WTC11 (cell line): ENCODE measurements at regions not wholly inside any gene's neighbourhood (a gene's known extent, or its start where the extent isn't known, plus 50 kb on each side); places are given as distances from the start of the nearest gene placed in this dataset.

Experiments
- ATAC-seq: fragments of 200-7000 bp; cut with Tn5 transposase; 2 replicates; pipeline ENCODE4 v1.10.0; 2021; ENCODE audit warnings: mild to moderate bottlenecking, moderate library complexity
- CTCF ChIA-PET: fragments of 300-600 bp; sonication (Branson Sonifier 250); formaldehyde crosslinking; loops from one replicate; lab custom pipeline; 2021; ENCODE audit warnings: antibody characterized with exemption; lab: Charles Lee
- POLR2A ChIA-PET: fragments of 350-600 bp; sonication (Branson Sonifier 250); formaldehyde crosslinking; loops from one replicate; lab custom pipeline; 2021; ENCODE audit warnings: antibody characterized with exemption; lab: Charles Lee
- DNase-seq: peaks from one replicate; pipeline ENCODE4 v3.0.0; 2021; ENCODE audit warnings: low spot score
- H3K27ac Mint-ChIP-seq: 2 replicates; pipeline ENCODE4 v1.8.0; 2021; ENCODE audit warnings: mixed read lengths
- H3K27me3 Mint-ChIP-seq: 2 replicates; pipeline ENCODE4 v1.8.0; 2021; ENCODE audit warnings: low read depth, mild to moderate bottlenecking, moderate library complexity, mixed read lengths
- H3K36me3 Mint-ChIP-seq: 2 replicates; pipeline ENCODE4 v1.8.0; 2021; ENCODE audit warnings: mixed read lengths
- H3K4me1 Mint-ChIP-seq: 2 replicates; pipeline ENCODE4 v1.8.0; 2022; ENCODE audit warnings: mixed read lengths
- H3K4me3 Mint-ChIP-seq: 2 replicates; pipeline ENCODE4 v1.8.0; 2021; ENCODE audit warnings: mild to moderate bottlenecking, moderate library complexity, mixed read lengths
- H3K9me3 Mint-ChIP-seq: 2 replicates; pipeline ENCODE4 v1.8.0; 2021; ENCODE audit warnings: mixed read lengths
- CBFB ChIP-seq: sonication (generic); formaldehyde crosslinking; IDR thresholded peaks from 2 replicates; pipeline ENCODE4 v1.8.1; 2022; ENCODE audit warnings: mild to moderate bottlenecking, low read depth, missing genetic modification reagents
- ELF4 ChIP-seq: sonication (generic); formaldehyde crosslinking; IDR thresholded peaks from 2 replicates; pipeline ENCODE4 v1.8.1; 2022; ENCODE audit warnings: low read depth, mild to moderate bottlenecking, moderate library complexity, missing genetic modification reagents
- ETV6 ChIP-seq: sonication (generic); formaldehyde crosslinking; IDR thresholded peaks from 2 replicates; pipeline ENCODE4 v1.8.1; 2022; ENCODE audit warnings: mild to moderate bottlenecking, missing genetic modification reagents
- FOXP1 ChIP-seq: sonication (generic); formaldehyde crosslinking; IDR thresholded peaks from 2 replicates; pipeline ENCODE4 v1.8.0; 2022; ENCODE audit warnings: missing genetic modification reagents, mild to moderate bottlenecking, moderate library complexity, borderline replicate concordance
- GRHL2 ChIP-seq: fragments of 250-450 bp; sonication (Bioruptor Pico); IDR thresholded peaks from 2 replicates; pipeline ENCODE4 v1.8.0; 2022; ENCODE audit warnings: mild to moderate bottlenecking, moderate library complexity; ENCODE audit not compliant: insufficient replicate concordance, severe bottlenecking
- NR2C2 ChIP-seq: sonication (generic); formaldehyde crosslinking; IDR thresholded peaks from 2 replicates; pipeline ENCODE4 v1.8.0; 2022; ENCODE audit warnings: mild to moderate bottlenecking, missing genetic modification reagents
- SP1 ChIP-seq: sonication (generic); formaldehyde crosslinking; conservative IDR thresholded peaks from 2 replicates; pipeline ENCODE4 v1.8.1; 2022; ENCODE audit warnings: missing genetic modification reagents
- TCF7 ChIP-seq: sonication (generic); formaldehyde crosslinking; IDR thresholded peaks from 2 replicates; pipeline ENCODE4 v1.8.0; 2022; ENCODE audit warnings: mild to moderate bottlenecking, low read depth, missing genetic modification reagents, moderate library complexity
- ZNF671 ChIP-seq: fragments of 250-450 bp; sonication (Bioruptor Pico); IDR thresholded peaks from 2 replicates; pipeline ENCODE4 v1.8.0; 2021; ENCODE audit warnings: mild to moderate bottlenecking
- TF ChIP-seq, protein P1 (sequence below): sonication (generic); formaldehyde crosslinking; IDR thresholded peaks from 2 replicates; pipeline ENCODE4 v1.8.1; 2022; ENCODE audit warnings: low read depth, missing genetic modification reagents, borderline replicate concordance
- TF ChIP-seq, protein P2 (sequence below): sonication (generic); formaldehyde crosslinking; IDR thresholded peaks from 2 replicates; pipeline ENCODE4 v1.8.1; 2023; ENCODE audit warnings: mild to moderate bottlenecking, missing genetic modification reagents, borderline replicate concordance
- TF ChIP-seq, protein P3 (sequence below): sonication (generic); formaldehyde crosslinking; IDR thresholded peaks from 2 replicates; pipeline ENCODE4 v1.8.1; 2022; ENCODE audit warnings: missing genetic modification reagents, borderline replicate concordance
- TF ChIP-seq, protein P4 (sequence below): sonication (generic); formaldehyde crosslinking; IDR thresholded peaks from 2 replicates; pipeline ENCODE4 v1.8.0; 2023; ENCODE audit warnings: missing genetic modification reagents, mild to moderate bottlenecking, borderline replicate concordance

- DNase-seq: no peak
- ChIA-PET CTCF (no interaction called here), POLR2A (no interaction called here)
- Mint-ChIP-seq H3K27ac (no peak overlapping the region), H3K4me3 (no peak overlapping the region), H3K9me3 (peaks cover 88% of the 10 kb centered on the region), H3K36me3 (peaks cover 68% of the 10 kb centered on the region), H3K4me1 (no peaks in the 10 kb centered on the region), H3K27me3 (peaks cover 4% of the 10 kb centered on the region)
- TF ChIP-seq ZNF671 (CRISPR knock-in tag) (no peak), GRHL2 (CRISPR knock-in tag) (no peak), ELF4 (CRISPR knock-in tag) (no peak), SP1 (CRISPR knock-in tag) (no peak), ETV6 (CRISPR knock-in tag) (no peak), TCF7 (CRISPR knock-in tag) (no peak), CBFB (no peak), FOXP1 (no peak)
- TF ChIP-seq, protein P1, sequence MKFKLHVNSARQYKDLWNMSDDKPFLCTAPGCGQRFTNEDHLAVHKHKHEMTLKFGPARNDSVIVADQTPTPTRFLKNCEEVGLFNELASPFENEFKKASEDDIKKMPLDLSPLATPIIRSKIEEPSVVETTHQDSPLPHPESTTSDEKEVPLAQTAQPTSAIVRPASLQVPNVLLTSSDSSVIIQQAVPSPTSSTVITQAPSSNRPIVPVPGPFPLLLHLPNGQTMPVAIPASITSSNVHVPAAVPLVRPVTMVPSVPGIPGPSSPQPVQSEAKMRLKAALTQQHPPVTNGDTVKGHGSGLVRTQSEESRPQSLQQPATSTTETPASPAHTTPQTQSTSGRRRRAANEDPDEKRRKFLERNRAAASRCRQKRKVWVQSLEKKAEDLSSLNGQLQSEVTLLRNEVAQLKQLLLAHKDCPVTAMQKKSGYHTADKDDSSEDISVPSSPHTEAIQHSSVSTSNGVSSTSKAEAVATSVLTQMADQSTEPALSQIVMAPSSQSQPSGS: no peak
- TF ChIP-seq, protein P2, sequence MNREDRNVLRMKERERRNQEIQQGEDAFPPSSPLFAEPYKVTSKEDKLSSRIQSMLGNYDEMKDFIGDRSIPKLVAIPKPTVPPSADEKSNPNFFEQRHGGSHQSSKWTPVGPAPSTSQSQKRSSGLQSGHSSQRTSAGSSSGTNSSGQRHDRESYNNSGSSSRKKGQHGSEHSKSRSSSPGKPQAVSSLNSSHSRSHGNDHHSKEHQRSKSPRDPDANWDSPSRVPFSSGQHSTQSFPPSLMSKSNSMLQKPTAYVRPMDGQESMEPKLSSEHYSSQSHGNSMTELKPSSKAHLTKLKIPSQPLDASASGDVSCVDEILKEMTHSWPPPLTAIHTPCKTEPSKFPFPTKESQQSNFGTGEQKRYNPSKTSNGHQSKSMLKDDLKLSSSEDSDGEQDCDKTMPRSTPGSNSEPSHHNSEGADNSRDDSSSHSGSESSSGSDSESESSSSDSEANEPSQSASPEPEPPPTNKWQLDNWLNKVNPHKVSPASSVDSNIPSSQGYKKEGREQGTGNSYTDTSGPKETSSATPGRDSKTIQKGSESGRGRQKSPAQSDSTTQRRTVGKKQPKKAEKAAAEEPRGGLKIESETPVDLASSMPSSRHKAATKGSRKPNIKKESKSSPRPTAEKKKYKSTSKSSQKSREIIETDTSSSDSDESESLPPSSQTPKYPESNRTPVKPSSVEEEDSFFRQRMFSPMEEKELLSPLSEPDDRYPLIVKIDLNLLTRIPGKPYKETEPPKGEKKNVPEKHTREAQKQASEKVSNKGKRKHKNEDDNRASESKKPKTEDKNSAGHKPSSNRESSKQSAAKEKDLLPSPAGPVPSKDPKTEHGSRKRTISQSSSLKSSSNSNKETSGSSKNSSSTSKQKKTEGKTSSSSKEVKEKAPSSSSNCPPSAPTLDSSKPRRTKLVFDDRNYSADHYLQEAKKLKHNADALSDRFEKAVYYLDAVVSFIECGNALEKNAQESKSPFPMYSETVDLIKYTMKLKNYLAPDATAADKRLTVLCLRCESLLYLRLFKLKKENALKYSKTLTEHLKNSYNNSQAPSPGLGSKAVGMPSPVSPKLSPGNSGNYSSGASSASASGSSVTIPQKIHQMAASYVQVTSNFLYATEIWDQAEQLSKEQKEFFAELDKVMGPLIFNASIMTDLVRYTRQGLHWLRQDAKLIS: no peak
- TF ChIP-seq, protein P3, sequence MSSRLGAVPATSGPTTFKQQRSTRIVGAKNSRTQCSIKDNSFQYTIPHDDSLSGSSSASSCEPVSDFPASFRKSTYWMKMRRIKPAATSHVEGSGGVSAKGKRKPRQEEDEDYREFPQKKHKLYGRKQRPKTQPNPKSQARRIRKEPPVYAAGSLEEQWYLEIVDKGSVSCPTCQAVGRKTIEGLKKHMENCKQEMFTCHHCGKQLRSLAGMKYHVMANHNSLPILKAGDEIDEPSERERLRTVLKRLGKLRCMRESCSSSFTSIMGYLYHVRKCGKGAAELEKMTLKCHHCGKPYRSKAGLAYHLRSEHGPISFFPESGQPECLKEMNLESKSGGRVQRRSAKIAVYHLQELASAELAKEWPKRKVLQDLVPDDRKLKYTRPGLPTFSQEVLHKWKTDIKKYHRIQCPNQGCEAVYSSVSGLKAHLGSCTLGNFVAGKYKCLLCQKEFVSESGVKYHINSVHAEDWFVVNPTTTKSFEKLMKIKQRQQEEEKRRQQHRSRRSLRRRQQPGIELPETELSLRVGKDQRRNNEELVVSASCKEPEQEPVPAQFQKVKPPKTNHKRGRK (CRISPR knock-in tag): no peak
- TF ChIP-seq, protein P4, sequence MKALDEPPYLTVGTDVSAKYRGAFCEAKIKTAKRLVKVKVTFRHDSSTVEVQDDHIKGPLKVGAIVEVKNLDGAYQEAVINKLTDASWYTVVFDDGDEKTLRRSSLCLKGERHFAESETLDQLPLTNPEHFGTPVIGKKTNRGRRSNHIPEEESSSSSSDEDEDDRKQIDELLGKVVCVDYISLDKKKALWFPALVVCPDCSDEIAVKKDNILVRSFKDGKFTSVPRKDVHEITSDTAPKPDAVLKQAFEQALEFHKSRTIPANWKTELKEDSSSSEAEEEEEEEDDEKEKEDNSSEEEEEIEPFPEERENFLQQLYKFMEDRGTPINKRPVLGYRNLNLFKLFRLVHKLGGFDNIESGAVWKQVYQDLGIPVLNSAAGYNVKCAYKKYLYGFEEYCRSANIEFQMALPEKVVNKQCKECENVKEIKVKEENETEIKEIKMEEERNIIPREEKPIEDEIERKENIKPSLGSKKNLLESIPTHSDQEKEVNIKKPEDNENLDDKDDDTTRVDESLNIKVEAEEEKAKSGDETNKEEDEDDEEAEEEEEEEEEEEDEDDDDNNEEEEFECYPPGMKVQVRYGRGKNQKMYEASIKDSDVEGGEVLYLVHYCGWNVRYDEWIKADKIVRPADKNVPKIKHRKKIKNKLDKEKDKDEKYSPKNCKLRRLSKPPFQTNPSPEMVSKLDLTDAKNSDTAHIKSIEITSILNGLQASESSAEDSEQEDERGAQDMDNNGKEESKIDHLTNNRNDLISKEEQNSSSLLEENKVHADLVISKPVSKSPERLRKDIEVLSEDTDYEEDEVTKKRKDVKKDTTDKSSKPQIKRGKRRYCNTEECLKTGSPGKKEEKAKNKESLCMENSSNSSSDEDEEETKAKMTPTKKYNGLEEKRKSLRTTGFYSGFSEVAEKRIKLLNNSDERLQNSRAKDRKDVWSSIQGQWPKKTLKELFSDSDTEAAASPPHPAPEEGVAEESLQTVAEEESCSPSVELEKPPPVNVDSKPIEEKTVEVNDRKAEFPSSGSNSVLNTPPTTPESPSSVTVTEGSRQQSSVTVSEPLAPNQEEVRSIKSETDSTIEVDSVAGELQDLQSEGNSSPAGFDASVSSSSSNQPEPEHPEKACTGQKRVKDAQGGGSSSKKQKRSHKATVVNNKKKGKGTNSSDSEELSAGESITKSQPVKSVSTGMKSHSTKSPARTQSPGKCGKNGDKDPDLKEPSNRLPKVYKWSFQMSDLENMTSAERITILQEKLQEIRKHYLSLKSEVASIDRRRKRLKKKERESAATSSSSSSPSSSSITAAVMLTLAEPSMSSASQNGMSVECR: no peak
- no peak for ATAC-seq
These were observed 100.5 kb upstream of the SHISA6 start for GRCh38 chr17:11140501-11140900.

DNA sequence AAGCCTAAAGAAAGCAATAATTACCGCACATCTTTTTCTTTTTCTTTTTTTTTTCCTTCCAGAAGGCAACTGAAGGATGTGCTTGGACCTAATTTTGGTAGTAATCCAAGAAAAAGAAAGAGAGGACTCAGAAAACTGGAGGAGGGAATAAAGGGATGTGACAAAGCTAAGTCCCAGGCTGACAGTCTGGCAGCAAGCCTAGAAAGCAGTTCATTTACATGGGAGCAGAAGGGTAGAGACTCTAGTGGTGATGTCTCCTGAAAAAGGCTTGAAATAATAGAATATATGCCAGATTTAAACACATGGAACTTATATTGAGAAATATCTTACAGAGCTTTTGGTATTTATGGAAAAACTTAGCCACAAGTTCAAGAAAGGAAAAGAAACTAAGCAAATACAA is 101.0 kb upstream of the SHISA6 start:
- ATAC-seq (no peak), DNase-seq (no peak)
- Mint-ChIP-seq H3K4me1 (no peaks in the 10 kb centered on the region), H3K36me3 (peaks cover 69% of the 10 kb centered on the region), H3K9me3 (peaks cover 87% of the 10 kb centered on the region), H3K27ac (no peak overlapping the region), H3K4me3 (no peak overlapping the region), H3K27me3 (peaks cover 4% of the 10 kb centered on the region)
- CTCF ChIA-PET: no interaction called here
- POLR2A ChIA-PET: no interaction called here
- no peak for TF ChIP-seq NR2C2 (CRISPR knock-in tag)
- TF ChIP-seq ZNF671 (CRISPR knock-in tag): no peak
